OCI-LY7 (cell line): ENCODE measurements at regions not wholly inside any gene's neighbourhood (a gene's known extent, or its start where the extent isn't known, plus 50 kb on each side); places are given as distances from the start of the nearest gene placed in this dataset.

Experiments used
- BruUV-seq: library from RNA; stranded (reverse); fragments of 400-500 nt; replicated peaks from 2 replicates; lab custom pipeline; 2021; lab: Mats Ljungman, UMichigan
- CTCF ChIA-PET: fragments of 300-600 bp; sonication (Branson Sonifier 250); formaldehyde crosslinking; loops from one replicate; lab custom pipeline; 2022; ENCODE audit warnings: antibody characterized with exemption; ENCODE audit not compliant: unreplicated experiment; lab: Charles Lee
- POLR2A ChIA-PET: fragments of 300-600 bp; sonication (Branson Sonifier 250); formaldehyde crosslinking; loops from one replicate; lab custom pipeline; 2022; ENCODE audit warnings: antibody characterized with exemption; lab: Charles Lee
- DNase-seq: peaks from one replicate; pipeline ENCODE4 v3.0.0-alpha.2; 2015; ENCODE audit warnings: low spot score
- H2AFZ ChIP-seq: fragments of 200-600 bp; sonication (generic), shearing (Covaris generic); 2 replicates; pipeline ENCODE4 v1.6.1; 2014; ENCODE audit warnings: mild to moderate bottlenecking, antibody characterized with exemption, low read length, moderate library complexity
- H3K27ac ChIP-seq: fragments of 200-600 bp; sonication (generic); 2 replicates; pipeline ENCODE4 v1.5.1; 2014; ENCODE audit warnings: mixed run types, low read depth, mild to moderate bottlenecking, moderate library complexity, low read length, inconsistent platforms; ENCODE audit not compliant: poor library complexity, severe bottlenecking
- H3K36me3 ChIP-seq: fragments of 200-600 bp; sonication (generic); 2 replicates; pipeline ENCODE4 v1.6.1; 2014; ENCODE audit warnings: mild to moderate bottlenecking, antibody characterized with exemption, low read length, moderate library complexity, mixed read lengths; ENCODE audit not compliant: insufficient read depth
- H3K4me1 ChIP-seq: fragments of 200-600 bp; sonication (generic); 2 replicates; pipeline ENCODE4 v1.5.1; 2014; ENCODE audit warnings: mild to moderate bottlenecking, low read length; ENCODE audit not compliant: insufficient read depth, poor library complexity, severe bottlenecking
- H3K4me2 ChIP-seq: fragments of 200-600 bp; sonication (generic); 2 replicates; pipeline ENCODE4 v1.6.1; 2014; ENCODE audit warnings: mild to moderate bottlenecking, low read length
- H3K4me3 ChIP-seq: fragments of 200-600 bp; sonication (generic); 2 replicates; pipeline ENCODE4 v1.5.1; 2014; ENCODE audit warnings: mild to moderate bottlenecking, low read depth, low read length; ENCODE audit not compliant: poor library complexity, severe bottlenecking
- H3K79me2 ChIP-seq: fragments of 200-600 bp; sonication (generic); 2 replicates; pipeline ENCODE4 v1.6.1; 2016; ENCODE audit warnings: low read depth, mild to moderate bottlenecking, low read length, moderate library complexity, mixed read lengths; ENCODE audit not compliant: insufficient read depth
- H3K9me2 ChIP-seq: fragments of 200-600 bp; sonication (generic); 2 replicates; pipeline ENCODE4 v1.6.1; 2016; ENCODE audit warnings: mild to moderate bottlenecking, low read length, mixed read lengths; ENCODE audit not compliant: insufficient read depth
- H3K9me3 ChIP-seq: fragments of 200-600 bp; sonication (generic); 2 replicates; pipeline ENCODE4 v1.6.1; 2014; ENCODE audit warnings: mild to moderate bottlenecking, mixed run types, low read length, mixed read lengths
- H4K20me1 ChIP-seq: fragments of 200-600 bp; sonication (generic); 2 replicates; pipeline ENCODE4 v1.6.1; 2014; ENCODE audit warnings: mild to moderate bottlenecking, antibody characterized with exemption, low read length, moderate library complexity, mixed read lengths; ENCODE audit not compliant: insufficient read depth
- EZH2phosphoT487 ChIP-seq: fragments of 200-600 bp; sonication (generic); IDR thresholded peaks from 2 replicates; pipeline ENCODE4 v1.6.1; 2018; ENCODE audit warnings: low read depth, borderline replicate concordance, mild to moderate bottlenecking, mixed run types, antibody characterized with exemption, low read length, moderate library complexity, mixed read lengths
- intact Hi-C: fragments of 100-400 bp; cut with micrococcal nuclease; formaldehyde crosslinking; loops from one replicate; pipeline ENCODE4 v1.10.0; 2022; ENCODE audit not compliant: unreplicated experiment
- TF ChIP-seq, protein P1 (sequence below): fragments of 200-600 bp; sonication (generic); conservative IDR thresholded peaks from 2 replicates; pipeline ENCODE4 v1.5.1; 2014; ENCODE audit warnings: mild to moderate bottlenecking, antibody characterized with exemption, low read length, moderate library complexity, mixed read lengths

- POLR2A ChIA-PET: no interaction called here
Measured at GRCh38 chrX:44043496-44043895, 70.3 kb upstream of the NDP start.

DNA sequence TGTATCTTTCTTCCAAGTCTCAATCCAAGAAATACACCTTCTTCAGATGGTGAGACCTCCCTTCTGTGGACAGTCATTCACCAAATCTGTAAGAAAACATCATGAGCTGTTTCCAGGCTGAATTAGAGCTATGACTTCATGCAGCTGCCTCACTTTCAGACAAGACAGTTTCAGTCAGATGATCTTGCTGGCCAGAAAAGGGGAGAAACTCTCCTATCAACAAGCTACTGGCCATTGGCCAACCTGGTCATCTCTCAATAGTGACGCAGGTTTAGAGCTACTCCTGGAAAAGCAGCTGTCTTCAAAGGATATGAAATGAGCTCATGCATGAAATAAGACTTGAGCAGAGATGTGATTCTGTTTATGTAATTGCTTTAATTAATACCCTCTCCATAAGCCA, 69.6 kb upstream of the NDP start:
- no peak for DNase-seq
- TF ChIP-seq, protein P1, sequence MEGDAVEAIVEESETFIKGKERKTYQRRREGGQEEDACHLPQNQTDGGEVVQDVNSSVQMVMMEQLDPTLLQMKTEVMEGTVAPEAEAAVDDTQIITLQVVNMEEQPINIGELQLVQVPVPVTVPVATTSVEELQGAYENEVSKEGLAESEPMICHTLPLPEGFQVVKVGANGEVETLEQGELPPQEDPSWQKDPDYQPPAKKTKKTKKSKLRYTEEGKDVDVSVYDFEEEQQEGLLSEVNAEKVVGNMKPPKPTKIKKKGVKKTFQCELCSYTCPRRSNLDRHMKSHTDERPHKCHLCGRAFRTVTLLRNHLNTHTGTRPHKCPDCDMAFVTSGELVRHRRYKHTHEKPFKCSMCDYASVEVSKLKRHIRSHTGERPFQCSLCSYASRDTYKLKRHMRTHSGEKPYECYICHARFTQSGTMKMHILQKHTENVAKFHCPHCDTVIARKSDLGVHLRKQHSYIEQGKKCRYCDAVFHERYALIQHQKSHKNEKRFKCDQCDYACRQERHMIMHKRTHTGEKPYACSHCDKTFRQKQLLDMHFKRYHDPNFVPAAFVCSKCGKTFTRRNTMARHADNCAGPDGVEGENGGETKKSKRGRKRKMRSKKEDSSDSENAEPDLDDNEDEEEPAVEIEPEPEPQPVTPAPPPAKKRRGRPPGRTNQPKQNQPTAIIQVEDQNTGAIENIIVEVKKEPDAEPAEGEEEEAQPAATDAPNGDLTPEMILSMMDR: no peak
- TF ChIP-seq EZH2phosphoT487: no peak
- Histone ChIP-seq H3K4me3 (no peak overlapping the region), H3K36me3 (no peaks in the 10 kb centered on the region), H3K79me2 (no peaks in the 10 kb centered on the region), H3K9me3 (no peaks in the 10 kb centered on the region), H3K4me2 (no peak overlapping the region), H2AFZ (no peak overlapping the region), H3K9me2 (no peaks in the 10 kb centered on the region), H3K4me1 (no peaks in the 10 kb centered on the region), H4K20me1 (no peaks in the 10 kb centered on the region), H3K27ac (no peak overlapping the region)
- ChIA-PET POLR2A (interaction anchor here (0.7 kb wide), 1 partner anchor 49 kb away, joined by 3 read pairs; no protein-coding TSS in a partner anchor), CTCF (no interaction called here)
- intact Hi-C loops: no loop called here
- no TSS peak for BruUV-seq

More at GRCh38 chrX:44043496-44043895, 70.3 kb upstream of the NDP start:
- Histone ChIP-seq H3K4me3 (no peak overlapping the region), H4K20me1 (no peaks in the 10 kb centered on the region), H3K9me3 (no peaks in the 10 kb centered on the region), H3K79me2 (no peaks in the 10 kb centered on the region), H2AFZ (no peak overlapping the region), H3K4me2 (no peak overlapping the region), H3K36me3 (no peaks in the 10 kb centered on the region), H3K9me2 (no peaks in the 10 kb centered on the region), H3K27ac (no peak overlapping the region), H3K4me1 (no peaks in the 10 kb centered on the region)
- no TSS peak for BruUV-seq
- TF ChIP-seq, protein P1: no peak
- no peak for TF ChIP-seq EZH2phosphoT487
- intact Hi-C loops: no loop called here
- DNase-seq: no peak
- CTCF ChIA-PET: no interaction called here

DNA sequence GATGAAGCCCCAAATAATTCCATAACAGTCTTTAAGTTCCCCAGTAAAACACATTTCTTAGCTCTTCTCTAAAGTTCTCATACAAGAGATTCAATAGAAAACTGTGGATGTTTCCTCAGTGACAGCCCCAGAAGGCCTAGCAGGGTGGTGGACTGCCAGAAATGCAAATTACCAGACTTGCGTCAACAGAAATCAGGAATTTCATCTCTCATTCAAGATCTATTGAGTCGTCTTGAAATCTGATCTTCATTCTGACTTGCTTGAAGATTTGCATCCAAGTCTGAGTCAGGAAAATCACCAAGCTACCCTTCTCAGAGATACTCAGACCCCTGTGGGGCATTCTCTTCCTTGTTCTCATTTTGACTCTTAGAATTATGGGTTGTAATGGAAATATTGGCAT, 68.9 kb upstream of the NDP start:
- CTCF ChIA-PET: no interaction called here
- BruUV-seq: no TSS peak

More for the DNA sequence above, 68.9 kb upstream of the NDP start:
- no peaks in the 10 kb centered on the region for H3K36me3 ChIP-seq
- no peak for DNase-seq
- TF ChIP-seq, protein P1: no peak
- TF ChIP-seq EZH2phosphoT487: no peak
- H3K4me2 ChIP-seq: no peak overlapping the region
- intact Hi-C loops: no loop called here
- no peaks in the 10 kb centered on the region for H3K9me2 ChIP-seq
- H3K27ac ChIP-seq: no peak overlapping the region
- H4K20me1 ChIP-seq: no peaks in the 10 kb centered on the region
- H3K9me3 ChIP-seq: no peaks in the 10 kb centered on the region
- H3K4me1 ChIP-seq: no peaks in the 10 kb centered on the region
- POLR2A ChIA-PET: no interaction called here
- H2AFZ ChIP-seq: no peak overlapping the region
- no peak overlapping the region for H3K4me3 ChIP-seq
- H3K79me2 ChIP-seq: no peaks in the 10 kb centered on the region
